Gastroesophageal sphincter (tissue), 4 donors: ENCODE measurements at regions not wholly inside any gene's neighbourhood (a gene's known extent, or its start where the extent isn't known, plus 50 kb on each side); places are given as distances from the start of the nearest gene placed in this dataset.

ENCODE experiments used
- ATAC-seq: fragments of 150-250 bp; one replicate; pipeline ENCODE4 v1.9.1; 2016; ENCODE audit warnings: mild to moderate bottlenecking, moderate library complexity
- H3K27ac ChIP-seq, 4 donors: fragments of 200-600 bp; sonication (generic) in 3 of 4; 1 replicate in 3 of 4; 2 replicates in 1 of 4; pipeline ENCODE4 v1.5.1; 2016 to 2019
- H3K27me3 ChIP-seq: fragments of 200-600 bp; sonication (generic); one replicate; pipeline ENCODE4 v1.5.1; 2019
- H3K36me3 ChIP-seq, 2 donors: fragments of 200-600 bp; sonication (generic); one replicate each; pipeline ENCODE4 v1.5.1; 2019; ENCODE audit warnings: control low read depth in 1 of 2
- H3K4me1 ChIP-seq, 3 donors: fragments of 200-600 bp; sonication (generic); 1 replicate in 2 of 3; 2 replicates in 1 of 3; pipeline ENCODE4 v1.5.1; 2016 to 2019; ENCODE audit warnings: control low read depth in 2 of 3
- H3K4me3 ChIP-seq, 2 donors: fragments of 200-600 bp; sonication (generic); one replicate each; pipeline ENCODE4 v1.5.1; 2019; ENCODE audit warnings: mild to moderate bottlenecking in 1 of 2, moderate library complexity in 1 of 2
- H3K9me3 ChIP-seq, 3 donors: fragments of 200-600 bp; sonication (generic); one replicate each; pipeline ENCODE4 v1.5.1; 2017 to 2019; ENCODE audit warnings: control low read depth in 2 of 3
- EP300 ChIP-seq: sonication (generic); formaldehyde crosslinking; IDR thresholded peaks from one replicate; pipeline ENCODE4 v1.6.1; 2017; ENCODE audit warnings: antibody characterized with exemption, mild to moderate bottlenecking
- POLR2A ChIP-seq, 2 donors: fragments of 450-650 bp; IDR thresholded peaks; one replicate each; pipeline ENCODE4 v1.6.1; 2017; ENCODE audit warnings: antibody characterized with exemption in 2 of 2, mild to moderate bottlenecking in 2 of 2, moderate library complexity in 1 of 2
- POLR2AphosphoS5 ChIP-seq: sonication (generic); formaldehyde crosslinking; IDR thresholded peaks from one replicate; pipeline ENCODE4 v1.6.1; 2017; ENCODE audit warnings: antibody characterized with exemption
- WGBS, 2 donors: methylation state at CpG; one replicate each; pipeline ENCODE4 v1.1.5; 2018; ENCODE audit warnings: low coverage in 1 of 2; 5-methylcytosine and 5-hydroxymethylcytosine counted together
- TF ChIP-seq, protein P1 (sequence below), 4 experiments: fragments of 200-600 bp in 2 of 4; fragments of 450-650 bp in 2 of 4; sonication (generic) in 1 of 4; IDR thresholded peaks; one replicate each; pipeline ENCODE4 v1.5.1; 2017 to 2019; ENCODE audit warnings: antibody characterized with exemption in 4 of 4, mild to moderate bottlenecking in 2 of 4, moderate library complexity in 2 of 4

- Histone ChIP-seq H3K27ac (no peak overlapping the region), H3K9me3 (no peaks in the 10 kb centered on the region), H3K4me3 (no peak overlapping the region), H3K27me3 (no peaks in the 10 kb centered on the region), H3K36me3 (no peaks in the 10 kb centered on the region), H3K4me1 (no peaks in the 10 kb centered on the region)
- TF ChIP-seq, protein P1, sequence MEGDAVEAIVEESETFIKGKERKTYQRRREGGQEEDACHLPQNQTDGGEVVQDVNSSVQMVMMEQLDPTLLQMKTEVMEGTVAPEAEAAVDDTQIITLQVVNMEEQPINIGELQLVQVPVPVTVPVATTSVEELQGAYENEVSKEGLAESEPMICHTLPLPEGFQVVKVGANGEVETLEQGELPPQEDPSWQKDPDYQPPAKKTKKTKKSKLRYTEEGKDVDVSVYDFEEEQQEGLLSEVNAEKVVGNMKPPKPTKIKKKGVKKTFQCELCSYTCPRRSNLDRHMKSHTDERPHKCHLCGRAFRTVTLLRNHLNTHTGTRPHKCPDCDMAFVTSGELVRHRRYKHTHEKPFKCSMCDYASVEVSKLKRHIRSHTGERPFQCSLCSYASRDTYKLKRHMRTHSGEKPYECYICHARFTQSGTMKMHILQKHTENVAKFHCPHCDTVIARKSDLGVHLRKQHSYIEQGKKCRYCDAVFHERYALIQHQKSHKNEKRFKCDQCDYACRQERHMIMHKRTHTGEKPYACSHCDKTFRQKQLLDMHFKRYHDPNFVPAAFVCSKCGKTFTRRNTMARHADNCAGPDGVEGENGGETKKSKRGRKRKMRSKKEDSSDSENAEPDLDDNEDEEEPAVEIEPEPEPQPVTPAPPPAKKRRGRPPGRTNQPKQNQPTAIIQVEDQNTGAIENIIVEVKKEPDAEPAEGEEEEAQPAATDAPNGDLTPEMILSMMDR (IDR thresholded peaks at IDR 0.05) = no peak
- TF ChIP-seq EP300 (no peak), POLR2AphosphoS5 (no peak), POLR2A (IDR thresholded peaks at IDR 0.05) (no peak)
- WGBS, 2 donors = 66 to 76% methylated on average over 3 of the region's 3 CpGs
- no peak for ATAC-seq
These were observed 461.7 kb downstream of the NR2F2 start for GRCh38 chr15:96792216-96792615.

- Histone ChIP-seq H3K9me3 (no peaks in the 10 kb centered on the region), H3K4me3 (no peak overlapping the region), H3K27me3 (peaks cover 15% of the 10 kb centered on the region), H3K4me1 (no peaks in the 10 kb centered on the region), H3K27ac (no peak overlapping the region), H3K36me3 (no peaks in the 10 kb centered on the region)
- WGBS, 2 donors = 85 to 87% methylated on average over 3 of the region's 11 CpGs
- TF ChIP-seq POLR2AphosphoS5 = no peak
- no peak for TF ChIP-seq POLR2A (IDR thresholded peaks at IDR 0.05)
- TF ChIP-seq, protein P1 (IDR thresholded peaks at IDR 0.05) = no peak
- TF ChIP-seq EP300 = no peak
- no peak for ATAC-seq
These were observed 466.3 kb downstream of the NR2F2 start for GRCh38 chr15:96796841-96797240.

DNA sequence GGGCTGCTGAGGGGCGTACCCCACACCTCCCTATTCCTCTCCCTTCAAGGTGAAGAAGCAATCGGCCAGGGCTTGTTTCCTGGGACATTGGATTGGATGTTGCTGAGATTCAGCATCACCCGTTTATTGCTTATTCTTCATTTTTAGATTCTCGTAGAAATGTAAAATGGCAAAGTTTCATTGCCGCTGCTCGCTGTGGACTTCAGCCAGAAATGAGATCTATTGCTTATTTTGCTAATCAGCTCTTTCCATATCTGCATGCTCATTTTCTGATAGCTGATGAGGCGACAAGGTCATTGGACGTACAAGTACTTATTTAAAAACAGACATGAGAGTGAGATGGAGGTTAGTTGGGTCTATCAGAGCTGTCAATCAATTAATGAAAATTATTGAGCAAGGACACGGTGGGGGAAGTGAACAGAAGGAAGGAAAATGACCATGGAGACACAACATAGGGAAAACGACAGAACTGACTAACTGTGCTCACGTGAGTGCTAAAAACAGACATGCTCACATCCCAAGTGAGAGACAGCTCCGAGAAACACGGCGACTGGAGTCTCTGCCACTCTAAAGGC is 471.2 kb downstream of the NR2F2 start:
- Histone ChIP-seq H3K36me3 (no peaks in the 10 kb centered on the region), H3K4me3 (no peak overlapping the region), H3K27ac (no peak overlapping the region), H3K9me3 (no peaks in the 10 kb centered on the region), H3K4me1 (no peaks in the 10 kb centered on the region), H3K27me3 (peaks cover 18% of the 10 kb centered on the region)
- TF ChIP-seq POLR2A (IDR thresholded peaks at IDR 0.05) (no peak), POLR2AphosphoS5 (no peak), EP300 (no peak)
- TF ChIP-seq, protein P1 (IDR thresholded peaks at IDR 0.05) = no peak
- no peak for ATAC-seq
- 71 to 72% methylated on average over 12 to 14 of the region's 14 CpGs for WGBS, 2 donors

GRCh38 chr15:96802611-96803255 is 472.2 kb downstream of the NR2F2 start:
- Histone ChIP-seq H3K4me3 (no peak overlapping the region), H3K27me3 (peaks cover 20% of the 10 kb centered on the region), H3K4me1 (no peaks in the 10 kb centered on the region), H3K27ac (no peak overlapping the region), H3K9me3 (no peaks in the 10 kb centered on the region), H3K36me3 (no peaks in the 10 kb centered on the region)
- WGBS, 2 donors = 61 to 78% methylated on average over 8 to 11 of the region's 11 CpGs
- no peak for ATAC-seq
- TF ChIP-seq, protein P1 (IDR thresholded peaks at IDR 0.05) = no peak
- TF ChIP-seq EP300 = no peak
- TF ChIP-seq POLR2AphosphoS5 = no peak
- no peak for TF ChIP-seq POLR2A (IDR thresholded peaks at IDR 0.05)

- Histone ChIP-seq H3K9me3 (no peaks in the 10 kb centered on the region), H3K27ac (no peak overlapping the region), H3K4me3 (no peak overlapping the region), H3K36me3 (no peaks in the 10 kb centered on the region), H3K27me3 (peaks cover 20% of the 10 kb centered on the region), H3K4me1 (no peaks in the 10 kb centered on the region)
- TF ChIP-seq POLR2A (IDR thresholded peaks at IDR 0.05) (no peak), EP300 (no peak), POLR2AphosphoS5 (no peak)
- TF ChIP-seq, protein P1 (IDR thresholded peaks at IDR 0.05) = no peak
- WGBS, 2 donors = 58 to 68% methylated on average over 4 to 5 of the region's 5 CpGs
- ATAC-seq = no peak
These were observed 474.3 kb downstream of the NR2F2 start for GRCh38 chr15:96804754-96805153.
